Mucosa of descending colon (tissue), 3 donors: ENCODE measurements at regions not wholly inside any gene's neighbourhood (a gene's known extent, or its start where the extent isn't known, plus 50 kb on each side); places are given as distances from the start of the nearest gene placed in this dataset.
A peak's percentile ranks its signal among the peaks of the same experiment; 100 is the strongest.

Experiments used
- ATAC-seq: fragments of 200-7000 bp; cut with Tn5 transposase; one replicate; pipeline ENCODE4 v1.9.1; 2020; ENCODE audit warnings: mild to moderate bottlenecking, moderate library complexity
- DNase-seq, 3 donors: peaks; one replicate each; pipeline ENCODE4 v3.0.0-alpha.2; 2020
- H3K36me3 ChIP-seq: fragments of 200-600 bp; one replicate; pipeline ENCODE4 v1.8.0; 2021; ENCODE audit warnings: low read depth, mild to moderate bottlenecking
- H3K4me1 ChIP-seq: fragments of 200-600 bp; one replicate; pipeline ENCODE4 v1.8.0; 2021; ENCODE audit warnings: low read depth, mild to moderate bottlenecking
- H3K4me3 ChIP-seq: fragments of 200-600 bp; one replicate; pipeline ENCODE4 v1.8.0; 2021; ENCODE audit warnings: mild to moderate bottlenecking
- H3K9me3 ChIP-seq: fragments of 200-600 bp; one replicate; pipeline ENCODE4 v1.8.0; 2021; ENCODE audit warnings: mild to moderate bottlenecking
- CTCF ChIP-seq: fragments of 200-600 bp; IDR thresholded peaks from one replicate; pipeline ENCODE4 v1.8.0; 2022; ENCODE audit warnings: antibody characterized with exemption, mild to moderate bottlenecking
- intact Hi-C, 2 donors: fragments of 100-400 bp; cut with DNase I in 1 of 2; cut with micrococcal nuclease in 1 of 2; formaldehyde crosslinking; loops; one replicate each; pipeline versions ENCODE4 v1.11.0 to v1.11.1; 2022; cut with DNase I, micrococcal nuclease
- donor health status: DM: no; HTN: no; CAD: no; lungs with moderate emphysema.
- donor health status: DM: no; HTN: no; CAD: no.
- donor health status: DM: no; HTN: yes; CAD: no.

- ATAC-seq (no peak), DNase-seq (no peak)
- Histone ChIP-seq H3K9me3 (no peaks in the 10 kb centered on the region), H3K4me3 (no peak overlapping the region), H3K4me1 (no peaks in the 10 kb centered on the region), H3K36me3 (no peaks in the 10 kb centered on the region)
- intact Hi-C loops = no loop called here
- no peak for TF ChIP-seq CTCF
Observed at GRCh38 chr4:92111493-92111892, 192.3 kb upstream of the GRID2 start.

- H3K9me3 ChIP-seq = no peaks in the 10 kb centered on the region
- ATAC-seq = no peak
- intact Hi-C loops = no loop called here
- no peak overlapping the region for H3K4me3 ChIP-seq
- no peak for TF ChIP-seq CTCF
- no peaks in the 10 kb centered on the region for H3K36me3 ChIP-seq
- no peaks in the 10 kb centered on the region for H3K4me1 ChIP-seq
- no peak for DNase-seq
Observed at GRCh38 chr4:92112805-92113204, 191.0 kb upstream of the GRID2 start.

DNA sequence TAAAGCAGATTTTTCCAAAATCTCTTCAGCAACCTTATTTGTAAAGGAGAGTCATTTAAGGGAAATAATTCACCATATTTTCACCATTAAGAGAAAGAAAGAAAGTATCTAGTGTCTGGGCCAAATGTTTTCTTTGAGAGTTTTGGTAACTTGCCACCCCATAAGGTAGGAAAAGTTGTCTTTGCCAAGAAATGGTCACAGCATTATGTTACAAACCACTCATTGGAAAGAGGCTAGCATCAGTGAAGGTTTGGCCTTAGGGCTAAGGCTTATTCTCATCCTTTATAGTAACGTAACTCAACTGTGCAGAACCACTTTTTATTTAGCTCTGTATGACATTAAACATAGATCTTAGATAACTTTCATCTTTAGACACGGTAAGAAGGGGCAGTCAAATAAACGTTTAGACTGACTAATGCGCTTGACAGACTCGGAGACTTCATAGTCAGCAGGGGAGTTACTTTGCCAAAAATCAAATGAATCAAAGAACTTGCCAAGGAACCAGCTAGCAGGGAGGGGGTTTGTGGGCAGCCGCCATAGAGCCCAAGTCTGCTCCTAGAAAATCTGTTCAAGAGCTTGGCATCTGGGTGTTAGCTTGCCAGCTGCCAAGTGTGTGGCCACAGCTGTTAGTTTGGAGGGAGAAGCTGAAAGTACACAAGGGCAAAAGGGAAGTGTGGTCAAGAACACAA, 182.8 kb upstream of the GRID2 start:
- ATAC-seq (no peak), DNase-seq (peak in 1 of 3 donors; percentile 22)
- TF ChIP-seq CTCF = no peak
- intact Hi-C loops = no loop called here
- Histone ChIP-seq H3K9me3 (no peaks in the 10 kb centered on the region), H3K4me3 (no peak overlapping the region), H3K36me3 (no peaks in the 10 kb centered on the region), H3K4me1 (no peaks in the 10 kb centered on the region)

- intact Hi-C loops = no loop called here
- no peak overlapping the region for H3K4me3 ChIP-seq
Observed at GRCh38 chr4:92122911-92123310, 180.9 kb upstream of the GRID2 start.

DNA sequence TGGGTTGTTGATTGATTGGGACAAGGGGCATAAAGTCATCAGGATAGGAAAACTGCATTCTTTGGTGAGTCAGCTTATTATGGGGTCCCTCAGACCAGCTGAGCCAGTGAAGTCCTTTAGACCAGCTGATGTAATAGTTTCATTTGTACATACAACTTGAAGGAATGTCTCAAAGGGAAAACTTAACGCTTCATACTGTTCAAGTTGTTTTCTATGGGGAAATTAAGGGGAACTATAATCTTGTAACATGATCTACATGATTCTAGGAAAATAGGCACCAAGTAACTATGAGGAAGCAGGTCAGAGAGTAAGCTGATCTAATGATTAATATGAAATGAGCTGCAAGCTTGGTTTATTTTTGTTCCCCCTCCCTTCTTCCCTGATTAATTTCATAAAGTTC, 175.1 kb upstream of the GRID2 start:
- H3K9me3 ChIP-seq = no peaks in the 10 kb centered on the region
- no peak overlapping the region for H3K4me3 ChIP-seq
- no peak for DNase-seq
- ATAC-seq = no peak
- no peak for TF ChIP-seq CTCF
- no peaks in the 10 kb centered on the region for H3K36me3 ChIP-seq
- H3K4me1 ChIP-seq = no peaks in the 10 kb centered on the region
- intact Hi-C loops = no loop called here

More at GRCh38 chr4:92122911-92123310, 180.9 kb upstream of the GRID2 start:
- no peak for TF ChIP-seq CTCF
- ATAC-seq (no peak), DNase-seq (no peak)
- Histone ChIP-seq H3K9me3 (no peaks in the 10 kb centered on the region), H3K4me1 (no peaks in the 10 kb centered on the region), H3K36me3 (no peaks in the 10 kb centered on the region)
